T-helper 2 cell treated with Interferon-gamma antibody and Interleukin-4, amounts not matched to agents 100 ng/mL and 5 ng/mL, for 36 hours (primary cell): ENCODE measurements at regions not wholly inside any gene's neighbourhood (a gene's known extent, or its start where the extent isn't known, plus 50 kb on each side); places are given as distances from the start of the nearest gene placed in this dataset.

Experiments
- intact Hi-C: fragments of 100-400 bp; cut with micrococcal nuclease; formaldehyde crosslinking; loops from one replicate; pipeline ENCODE4 v1.15.1; 2023

GRCh38 chr6:15930207-15930606, 198.7 kb upstream of the MYLIP start:
- intact Hi-C loops = no loop called here

GRCh38 chr6:15929685-15930084, 199.2 kb upstream of the MYLIP start:
- intact Hi-C loops = no loop called here

- intact Hi-C loops = no loop called here
Measured at GRCh38 chr6:15927531-15928225, 201.2 kb upstream of the MYLIP start.

GRCh38 chr6:15926256-15926655, 202.6 kb upstream of the MYLIP start:
- intact Hi-C loops = no loop called here

GRCh38 chr6:15924893-15925292, 204.0 kb upstream of the MYLIP start:
- intact Hi-C loops = no loop called here

GRCh38 chr6:15922510-15923250, 206.2 kb upstream of the MYLIP start:
- intact Hi-C loops = no loop called here

GRCh38 chr6:15921243-15921642, 207.6 kb upstream of the MYLIP start:
- intact Hi-C loops = no loop called here

- intact Hi-C loops = no loop called here
Measured at GRCh38 chr6:15916581-15916980, 212.3 kb upstream of the MYLIP start.

- intact Hi-C loops = no loop called here
Measured at GRCh38 chr6:15915508-15916178, 213.2 kb upstream of the MYLIP start.

- intact Hi-C loops = no loop called here
Measured at GRCh38 chr6:15914553-15914952, 214.3 kb upstream of the MYLIP start.

GRCh38 chr6:15913573-15913972, 215.3 kb upstream of the MYLIP start:
- intact Hi-C loops = no loop called here

- intact Hi-C loops = no loop called here
Measured at GRCh38 chr6:15912505-15913400, 216.1 kb upstream of the MYLIP start.

GRCh38 chr6:15911753-15912504, 217.0 kb upstream of the MYLIP start:
- intact Hi-C loops = no loop called here

GRCh38 chr6:15909290-15910070, 219.4 kb upstream of the MYLIP start:
- intact Hi-C loops = loop anchor here (5.0 kb wide), 1 partner anchor 37 kb away; no protein-coding TSS in a partner anchor

- intact Hi-C loops = loop anchor here (5.0 kb wide), 1 partner anchor 37 kb away; no protein-coding TSS in a partner anchor
Measured at GRCh38 chr6:15908871-15909270, 220.0 kb upstream of the MYLIP start.

- intact Hi-C loops = loop anchor here (5.0 kb wide), 1 partner anchor 36 kb away; no protein-coding TSS in a partner anchor
Measured at GRCh38 chr6:15907914-15908518, 220.9 kb upstream of the MYLIP start.

GRCh38 chr6:15907220-15907913, 221.5 kb upstream of the MYLIP start:
- intact Hi-C loops = loop anchor here (5.0 kb wide), 1 partner anchor 35 kb away; no protein-coding TSS in a partner anchor

GRCh38 chr6:15906420-15907016, 222.4 kb upstream of the MYLIP start:
- intact Hi-C loops = loop anchor here (5.0 kb wide), 1 partner anchor 34 kb away; no protein-coding TSS in a partner anchor
